ENCODE measurements at regions not wholly inside any gene's neighbourhood (a gene's known extent, or its start where the extent isn't known, plus 50 kb on each side); places are given as distances from the start of the nearest gene placed in this dataset.

DNA sequence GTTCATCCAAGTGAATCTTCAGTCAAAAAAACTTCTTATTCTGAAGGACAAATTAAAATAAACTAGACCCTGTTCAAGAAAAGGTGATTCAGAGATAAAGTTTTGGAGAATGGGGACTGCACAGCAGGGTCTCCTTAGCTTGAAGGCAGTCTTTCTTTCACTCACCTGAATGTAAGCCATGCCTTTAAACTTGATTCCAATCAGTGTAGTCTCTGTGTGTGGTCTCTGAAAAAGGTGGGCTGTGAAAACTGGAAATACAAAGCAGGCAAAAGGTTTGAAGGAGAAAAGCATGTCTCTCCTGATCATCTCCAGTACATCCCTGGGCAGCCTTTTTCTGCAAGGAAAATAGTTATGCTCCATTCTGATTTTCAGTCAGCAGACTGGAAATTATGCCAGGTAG lies 188.0 kb upstream of the SASH1 start:
- intact Hi-C loops (cut with micrococcal nuclease) = no loop called here

DNA sequence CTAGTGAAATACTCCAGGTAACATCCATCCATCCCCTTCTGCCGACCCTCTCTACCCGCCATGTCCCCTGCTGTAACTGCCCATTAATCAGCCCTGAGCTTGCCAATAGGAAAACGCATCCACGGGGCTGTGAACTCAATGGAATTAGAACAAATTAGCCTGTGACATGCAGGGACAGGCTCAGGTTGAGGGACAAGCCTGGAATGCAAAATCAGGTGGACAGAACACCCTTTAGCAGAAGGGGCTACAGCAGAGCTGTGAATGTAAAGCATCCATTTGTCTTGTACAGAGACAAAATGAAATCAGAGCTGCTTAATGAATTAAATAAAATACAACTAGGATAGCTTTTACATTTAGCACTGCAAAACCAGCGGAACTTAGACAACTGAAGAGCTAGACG lies 187.3 kb upstream of the SASH1 start:
- H3K9me3 Mint-ChIP-seq = no peaks in the 10 kb centered on the region
- no peaks in the 10 kb centered on the region for H3K4me1 Mint-ChIP-seq
- DNase-seq = no peak
- H3K27me3 Mint-ChIP-seq = peaks cover 6% of the 10 kb centered on the region
- ATAC-seq (ENCODE audit: low read depth) = no peak
- intact Hi-C loops (cut with micrococcal nuclease) = no loop called here
- H3K27ac Mint-ChIP-seq = no peak overlapping the region
- no peaks in the 10 kb centered on the region for H3K36me3 Mint-ChIP-seq (ENCODE audit: low read depth)
- ChIA-PET POLR2A (no interaction called here), CTCF (no interaction called here)
- H3K4me3 Mint-ChIP-seq = no peak overlapping the region
- TF ChIP-seq, protein P1, sequence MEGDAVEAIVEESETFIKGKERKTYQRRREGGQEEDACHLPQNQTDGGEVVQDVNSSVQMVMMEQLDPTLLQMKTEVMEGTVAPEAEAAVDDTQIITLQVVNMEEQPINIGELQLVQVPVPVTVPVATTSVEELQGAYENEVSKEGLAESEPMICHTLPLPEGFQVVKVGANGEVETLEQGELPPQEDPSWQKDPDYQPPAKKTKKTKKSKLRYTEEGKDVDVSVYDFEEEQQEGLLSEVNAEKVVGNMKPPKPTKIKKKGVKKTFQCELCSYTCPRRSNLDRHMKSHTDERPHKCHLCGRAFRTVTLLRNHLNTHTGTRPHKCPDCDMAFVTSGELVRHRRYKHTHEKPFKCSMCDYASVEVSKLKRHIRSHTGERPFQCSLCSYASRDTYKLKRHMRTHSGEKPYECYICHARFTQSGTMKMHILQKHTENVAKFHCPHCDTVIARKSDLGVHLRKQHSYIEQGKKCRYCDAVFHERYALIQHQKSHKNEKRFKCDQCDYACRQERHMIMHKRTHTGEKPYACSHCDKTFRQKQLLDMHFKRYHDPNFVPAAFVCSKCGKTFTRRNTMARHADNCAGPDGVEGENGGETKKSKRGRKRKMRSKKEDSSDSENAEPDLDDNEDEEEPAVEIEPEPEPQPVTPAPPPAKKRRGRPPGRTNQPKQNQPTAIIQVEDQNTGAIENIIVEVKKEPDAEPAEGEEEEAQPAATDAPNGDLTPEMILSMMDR (IDR thresholded peaks at IDR 0.05) = no peak

More for the DNA sequence above, 188.0 kb upstream of the SASH1 start:
- no peaks in the 10 kb centered on the region for H3K4me1 Mint-ChIP-seq
- H3K27me3 Mint-ChIP-seq = peaks cover 6% of the 10 kb centered on the region
- no peaks in the 10 kb centered on the region for H3K9me3 Mint-ChIP-seq
- H3K27ac Mint-ChIP-seq = no peak overlapping the region
- ChIA-PET CTCF (no interaction called here), POLR2A (no interaction called here)
- no peak for DNase-seq
- TF ChIP-seq, protein P1 (IDR thresholded peaks at IDR 0.05) = no peak
- no peak overlapping the region for H3K4me3 Mint-ChIP-seq
- H3K36me3 Mint-ChIP-seq (ENCODE audit: low read depth) = no peaks in the 10 kb centered on the region
- ATAC-seq (ENCODE audit: low read depth) = no peak

DNA sequence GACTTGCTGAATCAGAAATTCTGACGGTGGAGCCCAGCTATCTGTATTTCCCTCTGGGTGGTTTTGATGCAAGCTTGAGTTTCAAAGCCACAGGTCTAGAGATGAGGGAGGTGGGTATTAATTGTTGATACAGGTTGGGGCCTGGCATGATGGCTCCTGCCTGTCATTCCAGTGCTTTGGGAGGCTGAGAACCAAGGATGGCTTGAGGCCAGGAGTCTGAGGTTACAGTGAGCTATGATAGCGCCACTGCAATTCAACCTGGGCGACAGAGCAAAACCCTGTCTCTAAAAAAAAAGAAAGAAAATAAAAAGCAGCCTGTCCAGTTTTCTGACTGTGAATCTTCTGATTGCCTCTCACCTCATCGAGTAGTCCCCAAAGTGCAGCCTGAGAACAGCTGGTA lies 184.8 kb upstream of the SASH1 start:
- ChIA-PET CTCF (no interaction called here), POLR2A (no interaction called here)
- peaks cover 3% of the 10 kb centered on the region for H3K27me3 Mint-ChIP-seq
- intact Hi-C loops (cut with micrococcal nuclease) = no loop called here
- H3K4me3 Mint-ChIP-seq = no peak overlapping the region
- no peaks in the 10 kb centered on the region for H3K9me3 Mint-ChIP-seq
- no peak overlapping the region for H3K27ac Mint-ChIP-seq
- no peaks in the 10 kb centered on the region for H3K36me3 Mint-ChIP-seq (ENCODE audit: low read depth)
- no peaks in the 10 kb centered on the region for H3K4me1 Mint-ChIP-seq
- TF ChIP-seq, protein P1 (IDR thresholded peaks at IDR 0.05) = no peak
- DNase-seq = no peak
- ATAC-seq (ENCODE audit: low read depth) = no peak

DNA sequence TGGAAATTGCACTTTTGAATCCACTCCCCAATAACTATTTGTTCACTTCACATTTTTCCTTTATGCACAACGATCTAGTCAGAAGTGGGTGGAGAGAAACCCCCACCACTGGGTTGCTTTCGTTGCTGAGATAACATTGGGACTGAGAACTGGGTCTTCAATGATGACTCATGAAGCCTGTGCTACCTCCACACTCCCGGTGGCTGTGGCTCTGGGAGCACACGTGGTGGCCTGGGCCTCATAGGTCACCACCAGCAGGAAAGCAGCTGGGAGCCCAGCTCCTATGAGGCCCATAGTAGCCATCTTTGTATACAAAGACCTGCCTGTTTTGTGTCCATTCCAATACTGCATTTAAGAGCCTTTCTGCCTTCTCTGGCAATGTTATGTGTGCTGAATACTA lies 178.0 kb upstream of the SASH1 start:
- no peak overlapping the region for H3K4me3 Mint-ChIP-seq
- no peak overlapping the region for H3K27ac Mint-ChIP-seq
- TF ChIP-seq, protein P1 (IDR thresholded peaks at IDR 0.05) = no peak
- no peaks in the 10 kb centered on the region for H3K9me3 Mint-ChIP-seq
- peaks cover 11% of the 10 kb centered on the region for H3K27me3 Mint-ChIP-seq
- no peaks in the 10 kb centered on the region for H3K4me1 Mint-ChIP-seq
- no peaks in the 10 kb centered on the region for H3K36me3 Mint-ChIP-seq (ENCODE audit: low read depth)
- intact Hi-C loops (cut with micrococcal nuclease) = no loop called here
- ATAC-seq (ENCODE audit: low read depth) = no peak
- ChIA-PET POLR2A (no interaction called here), CTCF (interaction anchor here (1.7 kb wide), 1 partner anchor 13 kb away, joined by 5 read pairs; no protein-coding TSS in a partner anchor)
- no peak for DNase-seq

DNA sequence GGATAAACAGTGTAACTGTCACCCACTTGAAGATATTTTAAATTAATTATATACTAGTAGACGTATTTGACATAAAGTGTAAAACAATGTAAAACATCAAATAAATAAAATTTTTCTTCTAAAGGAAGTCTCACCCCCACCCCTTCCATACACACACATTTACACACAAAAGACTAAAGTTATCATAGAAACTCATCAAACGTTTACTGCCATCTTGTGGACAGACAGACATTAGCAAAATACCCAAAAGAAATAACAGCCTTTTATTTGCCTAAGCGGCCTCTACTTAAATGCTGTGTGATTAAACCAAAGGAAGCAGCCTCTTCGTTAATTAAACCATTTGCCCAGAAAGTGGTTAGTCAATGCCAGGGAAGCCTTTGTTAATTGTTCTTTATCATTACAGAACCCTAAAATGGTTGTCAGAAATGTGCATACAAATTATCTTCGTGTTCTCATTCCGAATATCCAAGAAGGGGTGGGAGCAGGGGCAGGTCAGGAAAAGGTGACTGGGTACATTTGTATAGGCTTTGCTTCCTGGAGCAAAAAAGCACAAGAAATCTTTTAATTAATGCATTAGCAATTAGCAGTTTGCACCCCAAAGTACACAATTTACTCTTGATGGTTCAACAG lies 176.2 kb upstream of the SASH1 start:
- no peak overlapping the region for H3K27ac Mint-ChIP-seq
- H3K4me1 Mint-ChIP-seq = no peaks in the 10 kb centered on the region
- intact Hi-C loops (cut with micrococcal nuclease) = loop anchor here (1.0 to 2.0 kb wide), 2 partner anchors 776 to 1309 kb away; no protein-coding TSS in a partner anchor
- TF ChIP-seq, protein P1 (IDR thresholded peaks at IDR 0.05) = no peak
- H3K9me3 Mint-ChIP-seq = no peaks in the 10 kb centered on the region
- ChIA-PET POLR2A (no interaction called here), CTCF (interaction anchor here (1.2 to 1.7 kb wide), 3 partner anchors 11 to 362 kb away, joined by 3 to 5 read pairs (median 4); no protein-coding TSS in a partner anchor)
- ATAC-seq (ENCODE audit: low read depth) = no peak
- no peak for DNase-seq
- H3K27me3 Mint-ChIP-seq = peaks cover 11% of the 10 kb centered on the region
- H3K4me3 Mint-ChIP-seq = no peak overlapping the region
- no peaks in the 10 kb centered on the region for H3K36me3 Mint-ChIP-seq (ENCODE audit: low read depth)
